Endothelial cell of umbilical vein (primary cell): ENCODE measurements at regions not wholly inside any gene's neighbourhood (a gene's known extent, or its start where the extent isn't known, plus 50 kb on each side); places are given as distances from the start of the nearest gene placed in this dataset.

Experiments used
- POLR2A ChIP-seq: IDR thresholded peaks from 2 replicates; pipeline ENCODE4 v1.6.1; 2012; ENCODE audit warnings: low read depth, mild to moderate bottlenecking, control low read depth, low read length
- TF ChIP-seq, protein P1 (sequence below), 2 donors: IDR thresholded peaks; 1 replicate in 1 of 2; 2 replicates in 1 of 2; pipeline ENCODE4 v1.5.1; 2011; ENCODE audit warnings: low read length in 2 of 2, mild to moderate bottlenecking in 2 of 2, moderate library complexity in 2 of 2, control low read depth in 1 of 2, inconsistent platforms in 1 of 2, low read depth in 1 of 2; ENCODE audit not compliant: insufficient read depth in 1 of 2; ENCODE audit errors: extremely low read depth in 1 of 2

DNA sequence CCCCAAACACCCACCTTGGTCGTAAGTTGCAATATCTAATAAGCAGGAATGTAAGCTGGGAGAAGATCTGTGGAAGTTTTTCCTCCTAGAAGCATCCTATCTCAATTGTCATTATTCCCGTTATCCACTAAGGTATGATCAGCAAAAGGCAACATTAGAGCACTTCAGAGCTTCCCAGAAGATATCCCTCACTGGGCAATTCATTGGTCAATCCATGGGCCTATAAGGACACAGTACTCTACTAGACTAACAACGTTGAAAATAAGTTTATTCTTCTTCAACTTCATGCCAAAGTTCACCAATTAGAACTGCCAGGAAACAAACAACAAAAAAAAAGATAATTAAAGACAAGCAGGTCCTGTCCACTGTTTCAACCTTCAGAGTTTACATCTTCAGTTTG is 433.0 kb upstream of the POU3F3 start:
- TF ChIP-seq, protein P1, sequence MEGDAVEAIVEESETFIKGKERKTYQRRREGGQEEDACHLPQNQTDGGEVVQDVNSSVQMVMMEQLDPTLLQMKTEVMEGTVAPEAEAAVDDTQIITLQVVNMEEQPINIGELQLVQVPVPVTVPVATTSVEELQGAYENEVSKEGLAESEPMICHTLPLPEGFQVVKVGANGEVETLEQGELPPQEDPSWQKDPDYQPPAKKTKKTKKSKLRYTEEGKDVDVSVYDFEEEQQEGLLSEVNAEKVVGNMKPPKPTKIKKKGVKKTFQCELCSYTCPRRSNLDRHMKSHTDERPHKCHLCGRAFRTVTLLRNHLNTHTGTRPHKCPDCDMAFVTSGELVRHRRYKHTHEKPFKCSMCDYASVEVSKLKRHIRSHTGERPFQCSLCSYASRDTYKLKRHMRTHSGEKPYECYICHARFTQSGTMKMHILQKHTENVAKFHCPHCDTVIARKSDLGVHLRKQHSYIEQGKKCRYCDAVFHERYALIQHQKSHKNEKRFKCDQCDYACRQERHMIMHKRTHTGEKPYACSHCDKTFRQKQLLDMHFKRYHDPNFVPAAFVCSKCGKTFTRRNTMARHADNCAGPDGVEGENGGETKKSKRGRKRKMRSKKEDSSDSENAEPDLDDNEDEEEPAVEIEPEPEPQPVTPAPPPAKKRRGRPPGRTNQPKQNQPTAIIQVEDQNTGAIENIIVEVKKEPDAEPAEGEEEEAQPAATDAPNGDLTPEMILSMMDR (IDR thresholded peaks at IDR 0.05; ENCODE audit: extremely low read depth in 1 of 2, insufficient read depth in 1 of 2, low read depth in 1 of 2, low read length in 2 of 2): no peak
- no peak for TF ChIP-seq POLR2A
